ENCODE measurements at regions not wholly inside any gene's neighbourhood (a gene's known extent, or its start where the extent isn't known, plus 50 kb on each side); places are given as distances from the start of the nearest gene placed in this dataset.

DNA sequence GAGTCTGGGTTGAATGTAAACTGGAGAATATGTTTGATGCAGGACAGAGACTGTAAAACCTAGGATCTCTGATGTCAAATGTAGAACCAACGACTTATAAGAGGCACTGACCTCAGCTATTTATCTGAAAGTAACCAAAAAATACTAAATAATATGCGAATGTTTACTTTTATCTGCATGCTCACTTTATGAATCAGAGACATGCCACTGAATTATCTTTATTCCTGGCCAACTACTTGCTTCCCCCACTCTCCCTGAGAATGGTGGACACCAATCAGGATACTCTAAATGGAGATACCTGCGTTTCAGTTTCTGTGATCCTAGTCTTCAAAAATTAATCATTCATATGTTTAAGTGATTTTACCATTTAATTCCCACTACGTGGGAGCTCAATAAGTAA lies 1038.4 kb upstream of the PABPC4L start:
- WGBS (ENCODE audit: extremely low coverage, insufficient coverage, low lambda C conversion rate), result no CpG with 5 or more reads among the region's 4 CpGs
- Histone ChIP-seq H3K36me3 (ENCODE audit: control insufficient read depth, insufficient read depth, low read length) (no peaks in the 10 kb centered on the region), H3K4me3 (ENCODE audit: low read length) (no peak overlapping the region), H3K79me1 (ENCODE audit: low read length) (no peaks in the 10 kb centered on the region), H3K4ac (ENCODE audit: low read depth, low read length) (no peak overlapping the region), H3K9ac (ENCODE audit: low read length) (no peak overlapping the region), H3K56ac (ENCODE audit: low read length) (no peak overlapping the region), H3K18ac (ENCODE audit: low read length) (no peak overlapping the region), H3K23ac (ENCODE audit: low read length) (no peak overlapping the region), H3K79me2 (ENCODE audit: control insufficient read depth, insufficient read depth, low read length) (no peaks in the 10 kb centered on the region), H4K5ac (ENCODE audit: low read length) (no peak overlapping the region), H2BK120ac (ENCODE audit: low read depth, low read length) (no peak overlapping the region), H2AK5ac (ENCODE audit: low read length) (no peak overlapping the region), H3K27ac (ENCODE audit: low read depth, low read length) (no peak overlapping the region), H4K8ac (ENCODE audit: low read depth, low read length) (no peak overlapping the region), H2BK5ac (ENCODE audit: low read length) (no peak overlapping the region), H3K4me1 (ENCODE audit: control insufficient read depth, low read depth, low read length) (peaks cover 2% of the 10 kb centered on the region), H2BK15ac (replicated peaks; ENCODE audit: low read depth) (no peak overlapping the region), H3K4me2 (ENCODE audit: low read length) (no peak overlapping the region), H3K27me3 (ENCODE audit: insufficient read depth, low read length, poor library complexity) (no peaks in the 10 kb centered on the region)
- no peak for DNase-seq

DNA sequence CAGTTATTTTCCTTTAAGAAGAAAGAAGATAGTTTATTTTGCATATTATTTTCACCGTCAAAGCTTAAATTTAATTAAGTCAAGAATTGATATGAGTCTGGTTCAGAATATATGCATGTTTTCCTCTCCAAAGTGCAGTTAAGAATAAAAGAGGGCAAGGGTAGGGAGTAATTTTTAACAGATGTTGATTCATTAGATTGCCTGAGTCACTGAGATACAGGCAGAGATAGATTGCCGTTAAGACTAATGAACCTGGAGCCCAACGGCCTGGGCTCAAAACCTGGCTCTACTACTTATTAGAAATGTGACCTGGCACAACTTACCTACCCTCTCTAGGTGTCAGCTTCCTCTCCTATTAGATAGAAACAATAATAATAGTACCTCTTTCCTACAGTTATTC lies 1037.4 kb upstream of the PABPC4L start:
- no peak overlapping the region for H4K8ac ChIP-seq (ENCODE audit: low read depth, low read length)
- no peak overlapping the region for H3K4ac ChIP-seq (ENCODE audit: low read depth, low read length)
- H3K4me1 ChIP-seq (ENCODE audit: control insufficient read depth, low read depth, low read length), result peaks cover under 1% of the 10 kb centered on the region
- no peak overlapping the region for H3K27ac ChIP-seq (ENCODE audit: low read depth, low read length)
- H3K27me3 ChIP-seq (ENCODE audit: insufficient read depth, low read length, poor library complexity), result no peaks in the 10 kb centered on the region
- no peak overlapping the region for H2BK15ac ChIP-seq (replicated peaks; ENCODE audit: low read depth)
- H3K36me3 ChIP-seq (ENCODE audit: control insufficient read depth, insufficient read depth, low read length), result no peaks in the 10 kb centered on the region
- no CpG with 5 or more reads among the region's 3 CpGs for WGBS (ENCODE audit: extremely low coverage, insufficient coverage, low lambda C conversion rate)
- no peak overlapping the region for H3K4me3 ChIP-seq (ENCODE audit: low read length)
- no peak overlapping the region for H3K23ac ChIP-seq (ENCODE audit: low read length)
- no peaks in the 10 kb centered on the region for H3K79me1 ChIP-seq (ENCODE audit: low read length)
- DNase-seq, result no peak
- H2BK120ac ChIP-seq (ENCODE audit: low read depth, low read length), result no peak overlapping the region
- H4K5ac ChIP-seq (ENCODE audit: low read length), result no peak overlapping the region
- no peak overlapping the region for H3K9ac ChIP-seq (ENCODE audit: low read length)
- H3K18ac ChIP-seq (ENCODE audit: low read length), result no peak overlapping the region
- H2BK5ac ChIP-seq (ENCODE audit: low read length), result no peak overlapping the region
- no peak overlapping the region for H3K4me2 ChIP-seq (ENCODE audit: low read length)
- H2AK5ac ChIP-seq (ENCODE audit: low read length), result no peak overlapping the region
- no peaks in the 10 kb centered on the region for H3K79me2 ChIP-seq (ENCODE audit: control insufficient read depth, insufficient read depth, low read length)
- no peak overlapping the region for H3K56ac ChIP-seq (ENCODE audit: low read length)

DNA sequence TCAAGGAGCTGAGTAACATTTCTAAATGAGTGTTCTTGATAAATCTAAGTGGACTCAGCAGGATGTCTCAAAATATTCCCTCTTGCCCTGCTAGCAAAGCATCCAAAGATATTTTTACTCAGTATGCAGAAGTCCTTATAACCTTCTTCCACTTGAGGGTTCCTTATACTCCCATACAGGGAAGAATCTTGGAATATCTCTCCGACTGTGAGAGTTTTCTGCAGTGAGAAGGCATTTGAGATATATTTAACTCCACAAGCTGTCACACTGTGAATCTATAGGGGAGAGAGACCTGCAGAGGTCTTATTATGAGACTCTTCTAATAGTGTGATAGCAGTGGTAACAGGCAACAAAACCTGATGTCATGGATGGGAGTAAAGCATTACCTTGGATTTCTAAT lies 1034.5 kb upstream of the PABPC4L start:
- Histone ChIP-seq H3K9ac (ENCODE audit: low read length) (no peak overlapping the region), H4K5ac (ENCODE audit: low read length) (no peak overlapping the region), H3K79me1 (ENCODE audit: low read length) (no peaks in the 10 kb centered on the region), H3K27me3 (ENCODE audit: insufficient read depth, low read length, poor library complexity) (no peaks in the 10 kb centered on the region), H3K4me3 (ENCODE audit: low read length) (no peak overlapping the region), H3K23ac (ENCODE audit: low read length) (no peak overlapping the region), H3K27ac (ENCODE audit: low read depth, low read length) (no peak overlapping the region), H3K4ac (ENCODE audit: low read depth, low read length) (no peak overlapping the region), H2AK5ac (ENCODE audit: low read length) (no peak overlapping the region), H3K56ac (ENCODE audit: low read length) (no peak overlapping the region), H3K79me2 (ENCODE audit: control insufficient read depth, insufficient read depth, low read length) (no peaks in the 10 kb centered on the region), H2BK120ac (ENCODE audit: low read depth, low read length) (no peak overlapping the region), H3K4me1 (ENCODE audit: control insufficient read depth, low read depth, low read length) (no peaks in the 10 kb centered on the region), H4K8ac (ENCODE audit: low read depth, low read length) (no peak overlapping the region), H2BK15ac (replicated peaks; ENCODE audit: low read depth) (no peak overlapping the region), H3K18ac (ENCODE audit: low read length) (no peak overlapping the region), H2BK5ac (ENCODE audit: low read length) (no peak overlapping the region), H3K36me3 (ENCODE audit: control insufficient read depth, insufficient read depth, low read length) (no peaks in the 10 kb centered on the region), H3K4me2 (ENCODE audit: low read length) (no peak overlapping the region)
- no CpG with 5 or more reads among the region's 1 CpG for WGBS (ENCODE audit: extremely low coverage, insufficient coverage, low lambda C conversion rate)
- DNase-seq, result no peak

DNA sequence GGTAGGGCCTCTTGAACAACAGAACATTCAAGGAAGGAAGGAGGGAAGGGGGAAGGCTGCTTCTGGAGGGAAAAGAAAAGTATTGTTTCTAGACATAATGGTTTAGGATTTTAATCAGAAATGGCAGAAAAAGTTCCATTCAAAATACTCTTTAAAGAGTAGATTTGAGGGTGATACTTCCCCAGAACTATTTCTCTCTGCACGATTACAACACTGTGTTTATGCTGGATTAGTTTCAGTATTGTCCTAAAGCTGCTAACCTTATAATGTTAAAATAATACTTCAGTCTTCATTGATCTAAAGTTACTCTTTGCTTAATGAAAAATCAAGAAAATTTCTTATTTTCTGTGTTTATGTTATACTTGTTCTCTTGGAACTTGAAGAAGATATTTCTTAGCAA lies 1026.3 kb upstream of the PABPC4L start:
- no peak overlapping the region for H3K4me3 ChIP-seq (ENCODE audit: low read length)
- H3K23ac ChIP-seq (ENCODE audit: low read length), result no peak overlapping the region
- H2BK120ac ChIP-seq (ENCODE audit: low read depth, low read length), result no peak overlapping the region
- no peak overlapping the region for H3K4me2 ChIP-seq (ENCODE audit: low read length)
- no peak overlapping the region for H3K27ac ChIP-seq (ENCODE audit: low read depth, low read length)
- H3K9ac ChIP-seq (ENCODE audit: low read length), result no peak overlapping the region
- WGBS (ENCODE audit: extremely low coverage, insufficient coverage, low lambda C conversion rate), result no CpG with 5 or more reads among the region's 1 CpG
- H3K4ac ChIP-seq (ENCODE audit: low read depth, low read length), result no peak overlapping the region
- H3K4me1 ChIP-seq (ENCODE audit: control insufficient read depth, low read depth, low read length), result no peaks in the 10 kb centered on the region
- H4K8ac ChIP-seq (ENCODE audit: low read depth, low read length), result no peak overlapping the region
- H3K79me2 ChIP-seq (ENCODE audit: control insufficient read depth, insufficient read depth, low read length), result no peaks in the 10 kb centered on the region
- no peak overlapping the region for H3K18ac ChIP-seq (ENCODE audit: low read length)
- DNase-seq, result no peak
- no peak overlapping the region for H2AK5ac ChIP-seq (ENCODE audit: low read length)
- H3K36me3 ChIP-seq (ENCODE audit: control insufficient read depth, insufficient read depth, low read length), result no peaks in the 10 kb centered on the region
- no peak overlapping the region for H2BK5ac ChIP-seq (ENCODE audit: low read length)
- H3K79me1 ChIP-seq (ENCODE audit: low read length), result no peaks in the 10 kb centered on the region
- H3K56ac ChIP-seq (ENCODE audit: low read length), result no peak overlapping the region
- H2BK15ac ChIP-seq (replicated peaks; ENCODE audit: low read depth), result no peak overlapping the region
- H4K5ac ChIP-seq (ENCODE audit: low read length), result no peak overlapping the region
- H3K27me3 ChIP-seq (ENCODE audit: insufficient read depth, low read length, poor library complexity), result no peaks in the 10 kb centered on the region

DNA sequence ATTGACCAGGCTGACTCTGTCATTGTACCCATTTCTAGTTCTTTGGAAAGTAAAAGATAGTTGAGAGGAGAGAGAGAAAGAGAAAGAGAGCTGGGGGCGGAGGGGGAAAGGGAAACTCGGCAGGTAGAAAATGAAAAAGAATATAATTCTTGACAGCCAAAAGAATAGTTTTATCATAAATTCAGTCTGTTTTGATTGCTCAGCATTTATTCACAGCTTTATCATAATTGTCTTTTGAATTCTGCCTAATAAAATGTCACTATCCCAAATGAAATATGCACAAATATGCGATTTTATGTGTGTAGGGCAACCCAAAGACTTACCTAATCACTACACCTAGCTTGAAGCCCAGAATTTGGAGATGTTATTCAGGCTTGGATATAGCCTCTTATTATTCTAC lies 1024.0 kb upstream of the PABPC4L start:
- Histone ChIP-seq H3K23ac (ENCODE audit: low read length) (no peak overlapping the region), H3K4me3 (ENCODE audit: low read length) (no peak overlapping the region), H3K79me1 (ENCODE audit: low read length) (no peaks in the 10 kb centered on the region), H3K4me1 (ENCODE audit: control insufficient read depth, low read depth, low read length) (no peaks in the 10 kb centered on the region), H3K36me3 (ENCODE audit: control insufficient read depth, insufficient read depth, low read length) (no peaks in the 10 kb centered on the region), H3K9ac (ENCODE audit: low read length) (no peak overlapping the region), H2BK120ac (ENCODE audit: low read depth, low read length) (no peak overlapping the region), H3K27me3 (ENCODE audit: insufficient read depth, low read length, poor library complexity) (no peaks in the 10 kb centered on the region), H3K4ac (ENCODE audit: low read depth, low read length) (no peak overlapping the region), H4K5ac (ENCODE audit: low read length) (no peak overlapping the region), H2BK15ac (replicated peaks; ENCODE audit: low read depth) (no peak overlapping the region), H3K79me2 (ENCODE audit: control insufficient read depth, insufficient read depth, low read length) (no peaks in the 10 kb centered on the region), H3K56ac (ENCODE audit: low read length) (no peak overlapping the region), H4K8ac (ENCODE audit: low read depth, low read length) (no peak overlapping the region), H2BK5ac (ENCODE audit: low read length) (no peak overlapping the region), H3K27ac (ENCODE audit: low read depth, low read length) (no peak overlapping the region), H3K18ac (ENCODE audit: low read length) (no peak overlapping the region), H2AK5ac (ENCODE audit: low read length) (no peak overlapping the region), H3K4me2 (ENCODE audit: low read length) (no peak overlapping the region)
- DNase-seq, result no peak
- no CpG with 5 or more reads among the region's 3 CpGs for WGBS (ENCODE audit: extremely low coverage, insufficient coverage, low lambda C conversion rate)

DNA sequence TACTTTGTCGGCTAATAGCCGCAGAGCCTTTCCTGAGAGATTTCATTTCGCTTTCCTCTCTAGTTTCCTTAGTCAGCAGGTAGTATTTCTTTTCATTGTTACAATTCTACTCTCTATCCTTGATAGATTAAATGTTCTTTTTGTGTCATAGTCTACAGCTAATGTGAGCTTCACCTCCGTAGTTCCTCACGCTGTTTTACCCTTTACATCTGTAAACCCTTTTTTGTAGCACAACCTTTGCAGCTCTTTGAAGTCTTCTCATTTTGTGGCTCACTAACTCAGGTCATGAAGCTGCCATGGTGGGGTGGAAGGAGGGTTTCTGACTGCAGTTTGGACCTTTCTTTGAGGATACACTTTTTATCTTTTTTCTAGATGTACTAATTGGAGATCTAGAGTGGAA lies 1008.8 kb upstream of the PABPC4L start:
- Histone ChIP-seq H3K27me3 (ENCODE audit: insufficient read depth, low read length, poor library complexity) (no peaks in the 10 kb centered on the region), H3K23ac (ENCODE audit: low read length) (no peak overlapping the region), H3K4ac (ENCODE audit: low read depth, low read length) (no peak overlapping the region), H3K36me3 (ENCODE audit: control insufficient read depth, insufficient read depth, low read length) (no peaks in the 10 kb centered on the region), H3K4me2 (ENCODE audit: low read length) (no peak overlapping the region), H3K56ac (ENCODE audit: low read length) (no peak overlapping the region), H2BK5ac (ENCODE audit: low read length) (no peak overlapping the region), H2AK5ac (ENCODE audit: low read length) (no peak overlapping the region), H2BK15ac (replicated peaks; ENCODE audit: low read depth) (no peak overlapping the region), H3K79me1 (ENCODE audit: low read length) (no peaks in the 10 kb centered on the region), H2BK120ac (ENCODE audit: low read depth, low read length) (no peak overlapping the region), H4K8ac (ENCODE audit: low read depth, low read length) (no peak overlapping the region), H4K5ac (ENCODE audit: low read length) (no peak overlapping the region), H3K4me3 (ENCODE audit: low read length) (no peak overlapping the region), H3K27ac (ENCODE audit: low read depth, low read length) (no peak overlapping the region), H3K79me2 (ENCODE audit: control insufficient read depth, insufficient read depth, low read length) (no peaks in the 10 kb centered on the region), H3K4me1 (ENCODE audit: control insufficient read depth, low read depth, low read length) (no peaks in the 10 kb centered on the region), H3K18ac (ENCODE audit: low read length) (no peak overlapping the region), H3K9ac (ENCODE audit: low read length) (no peak overlapping the region)
- no CpG with 5 or more reads among the region's 5 CpGs for WGBS (ENCODE audit: extremely low coverage, insufficient coverage, low lambda C conversion rate)
- DNase-seq, result no peak
